IMR-90 (cell line): ENCODE measurements at regions not wholly inside any gene's neighbourhood (a gene's known extent, or its start where the extent isn't known, plus 50 kb on each side); places are given as distances from the start of the nearest gene placed in this dataset.

Experiments
- ATAC-seq: fragments of 200-7000 bp; cut with Tn5 transposase; 2 replicates; pipeline ENCODE4 v1.9.1; 2020; ENCODE audit warnings: low read depth, mild to moderate bottlenecking, moderate library complexity
- BruUV-seq: library from RNA; stranded (reverse); fragments of 400-500 nt; replicated peaks from 2 replicates; lab custom pipeline; 2021; lab: Mats Ljungman, UMichigan
- CTCF ChIA-PET: fragments of 300-600 bp; formaldehyde crosslinking; extraction: SDS; loops from one replicate; lab custom pipeline; 2021; ENCODE audit warnings: antibody characterized with exemption; lab: Yijun Ruan, JAX
- POLR2A ChIA-PET: fragments of 300-600 bp; sonication (Branson Sonifier 250); formaldehyde crosslinking; loops from one replicate; lab custom pipeline; 2022; ENCODE audit warnings: antibody characterized with exemption; ENCODE audit not compliant: unreplicated experiment; lab: Charles Lee
- DNase-seq: peaks from one replicate; pipeline ENCODE4 v3.0.0; 2013
- H2AFZ ChIP-seq: replicated peaks from 2 replicates; pipeline ENCODE3; 2013; ENCODE audit warnings: low read length, mild to moderate bottlenecking; ENCODE audit not compliant: poor library complexity
- H2AK5ac ChIP-seq: 2 replicates; pipeline ENCODE4 v1.6.1; 2013; ENCODE audit warnings: low read depth, low read length, inconsistent platforms
- H2AK9ac ChIP-seq: replicated peaks from 2 replicates; pipeline ENCODE3; 2013; ENCODE audit warnings: mild to moderate bottlenecking, low read depth, low read length, moderate library complexity; ENCODE audit not compliant: poor library complexity
- H2BK120ac ChIP-seq: 2 replicates; pipeline ENCODE4 v1.6.1; 2013; ENCODE audit warnings: low read depth, low read length, inconsistent platforms
- H2BK15ac ChIP-seq: 3 replicates; pipeline ENCODE4 v1.6.1; 2013; ENCODE audit warnings: low read depth, low read length, inconsistent platforms
- H2BK20ac ChIP-seq: 2 replicates; pipeline ENCODE4 v1.6.1; 2013; ENCODE audit warnings: low read depth, mild to moderate bottlenecking, inconsistent platforms, low read length, moderate library complexity
- H2BK5ac ChIP-seq: 2 replicates; pipeline ENCODE4 v1.6.1; 2013; ENCODE audit warnings: mild to moderate bottlenecking, low read depth, low read length, inconsistent platforms; ENCODE audit not compliant: poor library complexity, severe bottlenecking
- H3K14ac ChIP-seq: replicated peaks from 2 replicates; pipeline ENCODE4 v1.6.1; 2013; ENCODE audit warnings: low read depth, low read length, inconsistent platforms
- H3K18ac ChIP-seq: 2 replicates; pipeline ENCODE4 v1.6.1; 2013; ENCODE audit warnings: low read depth, low read length, control low read depth
- H3K23ac ChIP-seq: 2 replicates; pipeline ENCODE4 v1.6.1; 2013; ENCODE audit warnings: low read depth, low read length, inconsistent platforms
- H3K27ac ChIP-seq: 2 replicates; pipeline ENCODE4 v1.5.1; 2013; ENCODE audit warnings: mild to moderate bottlenecking, control low read depth, low read length; ENCODE audit not compliant: insufficient read depth
- H3K27me3 ChIP-seq: 2 replicates; pipeline ENCODE4 v1.6.1; 2013; ENCODE audit warnings: low read length; ENCODE audit not compliant: control insufficient read depth, insufficient read depth
- H3K36me3 ChIP-seq: 2 replicates; pipeline ENCODE4 v1.6.1; 2013; ENCODE audit warnings: low read length, mixed read lengths; ENCODE audit not compliant: control insufficient read depth, insufficient read depth
- H3K4ac ChIP-seq: 2 replicates; pipeline ENCODE4 v1.6.1; 2013; ENCODE audit warnings: low read depth, low read length, inconsistent platforms
- H3K4me1 ChIP-seq: 2 replicates; pipeline ENCODE4 v1.6.1; 2013; ENCODE audit warnings: low read length, mixed read lengths; ENCODE audit not compliant: control insufficient read depth, insufficient read depth
- H3K4me2 ChIP-seq: 2 replicates; pipeline ENCODE4 v1.6.1; 2013; ENCODE audit warnings: low read depth, mild to moderate bottlenecking, control low read depth, low read length, moderate library complexity
- H3K4me3 ChIP-seq: 2 replicates; pipeline ENCODE4 v1.5.1; 2013; ENCODE audit warnings: low read depth, mild to moderate bottlenecking, control low read depth, low read length, moderate library complexity; ENCODE audit not compliant: insufficient read depth
- H3K56ac ChIP-seq: 2 replicates; pipeline ENCODE4 v1.6.1; 2013; ENCODE audit warnings: low read length, inconsistent platforms; ENCODE audit not compliant: insufficient read depth; ENCODE audit errors: extremely low read depth
- H3K79me1 ChIP-seq, 2 experiments: 2 replicates each; pipeline ENCODE4 v1.6.1; 2013; ENCODE audit warnings: low read length in 2 of 2, inconsistent platforms in 1 of 2, low read depth in 1 of 2
- H3K9ac ChIP-seq: 2 replicates; pipeline ENCODE4 v1.6.1; 2013; ENCODE audit warnings: low read depth, low read length, control low read depth
- H3K9me1 ChIP-seq: 2 replicates; pipeline ENCODE4 v1.6.1; 2013; ENCODE audit warnings: low read length, inconsistent platforms; ENCODE audit not compliant: insufficient read depth
- H3K9me3 ChIP-seq: 2 replicates; pipeline ENCODE4 v1.6.1; 2013; ENCODE audit warnings: low read length; ENCODE audit not compliant: control insufficient read depth, insufficient read depth
- H4K20me1 ChIP-seq: 2 replicates; pipeline ENCODE4 v1.6.1; 2013; ENCODE audit warnings: low read length, inconsistent platforms; ENCODE audit not compliant: insufficient read depth
- H4K5ac ChIP-seq: 2 replicates; pipeline ENCODE4 v1.6.1; 2013; ENCODE audit warnings: mild to moderate bottlenecking, low read depth, low read length, control low read depth
- H4K8ac ChIP-seq, 2 experiments: 2 replicates each; pipeline ENCODE4 v1.6.1; 2013; ENCODE audit warnings: low read depth in 2 of 2, low read length in 2 of 2, control low read depth in 1 of 2, inconsistent platforms in 1 of 2
- H4K91ac ChIP-seq: 2 replicates; pipeline ENCODE4 v1.6.1; 2013; ENCODE audit warnings: low read depth, low read length, inconsistent platforms; ENCODE audit not compliant: insufficient read depth
- BHLHE40 ChIP-seq: fragments of 150-350 bp; IDR thresholded peaks from 2 replicates; pipeline ENCODE4 v1.6.1; 2016; ENCODE audit warnings: mild to moderate bottlenecking, low read depth, low read length
- CHD1 ChIP-seq: IDR thresholded peaks from 2 replicates; pipeline ENCODE4 v1.6.1; 2012; ENCODE audit warnings: low read depth, low read length, improper control_type of control experiment
- FOS ChIP-seq: fragments of 150-350 bp; IDR thresholded peaks from 2 replicates; pipeline ENCODE4 v1.6.1; 2016; ENCODE audit warnings: low read depth, low read length
- MAFK ChIP-seq: IDR thresholded peaks from 2 replicates; pipeline ENCODE4 v1.6.1; 2012; ENCODE audit warnings: low read depth, low read length, improper control_type of control experiment
- MAZ ChIP-seq: IDR thresholded peaks from 2 replicates; pipeline ENCODE4 v1.6.1; 2012; ENCODE audit warnings: low read depth, mild to moderate bottlenecking, low read length, improper control_type of control experiment, moderate library complexity, borderline replicate concordance
- NFE2L2 ChIP-seq: fragments of 150-350 bp; IDR thresholded peaks from 2 replicates; pipeline ENCODE4 v1.6.1; 2016; ENCODE audit warnings: low read depth, mild to moderate bottlenecking, low read length
- POLR2A ChIP-seq: IDR thresholded peaks from 2 replicates; pipeline ENCODE4 v1.6.1; 2012; ENCODE audit warnings: mild to moderate bottlenecking, low read depth, low read length
- RAD21 ChIP-seq: IDR thresholded peaks from 2 replicates; pipeline ENCODE4 v1.6.1; 2012; ENCODE audit warnings: low read length, improper control_type of control experiment
- RFX5 ChIP-seq: IDR thresholded peaks from 2 replicates; pipeline ENCODE4 v1.8.0; 2012; ENCODE audit warnings: low read depth, mild to moderate bottlenecking, low read length, moderate library complexity
- SMC3 ChIP-seq: fragments of 150-350 bp; IDR thresholded peaks from 2 replicates; pipeline ENCODE4 v1.6.1; 2016; ENCODE audit warnings: low read depth, mild to moderate bottlenecking, antibody characterized with exemption, low read length, moderate library complexity
- WGBS, 2 experiments: methylation state at CpG; one replicate each; pipeline versions ENCODE4 v1.1.5 to v1.1.7; 2013; ENCODE audit warnings: missing lambda C conversion rate in 2 of 2; ENCODE audit not compliant: insufficient read length in 1 of 2; ENCODE audit errors: extremely low coverage in 2 of 2; 5-methylcytosine and 5-hydroxymethylcytosine counted together
- dilution Hi-C: fragments of 300-500 bp; cut with HindIII; formaldehyde crosslinking; loops from one replicate; pipeline ENCODE4 v1.14.3; 2018; ENCODE audit warnings: low sequenced_read_pairs; ENCODE audit not compliant: unreplicated experiment
- in situ Hi-C: fragments of 300-500 bp; cut with MboI; formaldehyde crosslinking; loops from 3 replicates; pipeline ENCODE4 v1.14.3; 2019; ENCODE audit warnings: low sequenced_read_pairs, inconsistent platforms, mixed read lengths
- intact Hi-C: fragments of 100-400 bp; cut with micrococcal nuclease; formaldehyde crosslinking; loops from 2 replicates; pipeline ENCODE4 v1.10.0; 2022
- TF ChIP-seq, protein P1 (sequence below): fragments of 150-350 bp; IDR thresholded peaks from 2 replicates; pipeline ENCODE4 v1.6.1; 2016; ENCODE audit warnings: low read depth, mild to moderate bottlenecking, low read length, moderate library complexity, borderline replicate concordance
- TF ChIP-seq, protein P2 (sequence below): conservative IDR thresholded peaks from 2 replicates; pipeline ENCODE4 v1.5.1; 2012; ENCODE audit warnings: mild to moderate bottlenecking, low read depth, low read length, improper control_type of control experiment
- TF ChIP-seq, protein P3 (sequence below): fragments of 150-350 bp; IDR thresholded peaks from 2 replicates; pipeline ENCODE4 v1.6.1; 2017; ENCODE audit warnings: mild to moderate bottlenecking, antibody characterized with exemption, low read length, low read depth

DNA sequence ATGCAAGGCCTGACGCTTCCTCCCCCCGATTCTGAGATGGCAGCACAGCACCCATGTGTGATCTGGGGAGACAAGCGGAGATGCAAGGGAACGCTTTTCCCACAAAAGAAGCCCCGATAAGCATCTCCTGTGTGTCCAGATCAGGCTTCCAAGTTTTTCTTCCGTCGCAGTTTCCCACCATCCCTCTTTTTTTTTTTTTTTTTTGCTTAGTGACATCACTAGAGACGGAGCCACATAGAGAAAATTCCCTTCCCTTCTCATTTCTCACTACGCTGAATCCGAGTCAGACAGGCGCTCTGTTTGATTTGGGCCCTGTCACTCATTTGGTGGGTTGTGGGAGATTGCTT is 160.9 kb downstream of the HSD17B3 start:
- no peak overlapping the region for H3K4me2 ChIP-seq
- H3K4me1 ChIP-seq = peaks cover 25% of the 10 kb centered on the region
- no peak overlapping the region for H3K27ac ChIP-seq
- H3K9me3 ChIP-seq = peaks cover 3% of the 10 kb centered on the region; the same call in 1 of the 2 replicates
- no peak overlapping the region for H3K23ac ChIP-seq
- no peak overlapping the region for H2AFZ ChIP-seq
- intact Hi-C loops (no loop called here), in situ Hi-C loops (no loop called here), dilution Hi-C loops (no loop called here)
- H2BK15ac ChIP-seq = no peak overlapping the region
- no peak overlapping the region for H4K91ac ChIP-seq
- H3K27me3 ChIP-seq = peaks cover 16% of the 10 kb centered on the region
- H3K4ac ChIP-seq = no peak overlapping the region
- 52% methylated on average over 4 of the region's 11 CpGs; no CpG with 5 or more reads in 1 of the 2 experiments for WGBS, 2 experiments
- ATAC-seq (no peak), DNase-seq (no peak)
- no peak overlapping the region for H2AK5ac ChIP-seq
- CTCF ChIA-PET = interaction anchor here (0.6 kb wide), 1 partner anchor 14 kb away, joined by 7 read pairs; no protein-coding TSS in a partner anchor
- TF ChIP-seq, protein P1, sequence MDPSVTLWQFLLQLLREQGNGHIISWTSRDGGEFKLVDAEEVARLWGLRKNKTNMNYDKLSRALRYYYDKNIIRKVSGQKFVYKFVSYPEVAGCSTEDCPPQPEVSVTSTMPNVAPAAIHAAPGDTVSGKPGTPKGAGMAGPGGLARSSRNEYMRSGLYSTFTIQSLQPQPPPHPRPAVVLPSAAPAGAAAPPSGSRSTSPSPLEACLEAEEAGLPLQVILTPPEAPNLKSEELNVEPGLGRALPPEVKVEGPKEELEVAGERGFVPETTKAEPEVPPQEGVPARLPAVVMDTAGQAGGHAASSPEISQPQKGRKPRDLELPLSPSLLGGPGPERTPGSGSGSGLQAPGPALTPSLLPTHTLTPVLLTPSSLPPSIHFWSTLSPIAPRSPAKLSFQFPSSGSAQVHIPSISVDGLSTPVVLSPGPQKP = no peak
- TF ChIP-seq, protein P2, sequence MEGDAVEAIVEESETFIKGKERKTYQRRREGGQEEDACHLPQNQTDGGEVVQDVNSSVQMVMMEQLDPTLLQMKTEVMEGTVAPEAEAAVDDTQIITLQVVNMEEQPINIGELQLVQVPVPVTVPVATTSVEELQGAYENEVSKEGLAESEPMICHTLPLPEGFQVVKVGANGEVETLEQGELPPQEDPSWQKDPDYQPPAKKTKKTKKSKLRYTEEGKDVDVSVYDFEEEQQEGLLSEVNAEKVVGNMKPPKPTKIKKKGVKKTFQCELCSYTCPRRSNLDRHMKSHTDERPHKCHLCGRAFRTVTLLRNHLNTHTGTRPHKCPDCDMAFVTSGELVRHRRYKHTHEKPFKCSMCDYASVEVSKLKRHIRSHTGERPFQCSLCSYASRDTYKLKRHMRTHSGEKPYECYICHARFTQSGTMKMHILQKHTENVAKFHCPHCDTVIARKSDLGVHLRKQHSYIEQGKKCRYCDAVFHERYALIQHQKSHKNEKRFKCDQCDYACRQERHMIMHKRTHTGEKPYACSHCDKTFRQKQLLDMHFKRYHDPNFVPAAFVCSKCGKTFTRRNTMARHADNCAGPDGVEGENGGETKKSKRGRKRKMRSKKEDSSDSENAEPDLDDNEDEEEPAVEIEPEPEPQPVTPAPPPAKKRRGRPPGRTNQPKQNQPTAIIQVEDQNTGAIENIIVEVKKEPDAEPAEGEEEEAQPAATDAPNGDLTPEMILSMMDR = no peak
- TF ChIP-seq FOS = no peak
- TF ChIP-seq RAD21 = no peak
- TF ChIP-seq, protein P3, sequence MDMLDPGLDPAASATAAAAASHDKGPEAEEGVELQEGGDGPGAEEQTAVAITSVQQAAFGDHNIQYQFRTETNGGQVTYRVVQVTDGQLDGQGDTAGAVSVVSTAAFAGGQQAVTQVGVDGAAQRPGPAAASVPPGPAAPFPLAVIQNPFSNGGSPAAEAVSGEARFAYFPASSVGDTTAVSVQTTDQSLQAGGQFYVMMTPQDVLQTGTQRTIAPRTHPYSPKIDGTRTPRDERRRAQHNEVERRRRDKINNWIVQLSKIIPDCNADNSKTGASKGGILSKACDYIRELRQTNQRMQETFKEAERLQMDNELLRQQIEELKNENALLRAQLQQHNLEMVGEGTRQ = no peak
- TF ChIP-seq CHD1 = no peak
- no peak for TF ChIP-seq MAFK
- TF ChIP-seq BHLHE40 = no peak
- no peak for TF ChIP-seq NFE2L2
- no peak for TF ChIP-seq RFX5
- no peak for TF ChIP-seq SMC3
- TF ChIP-seq POLR2A = no peak
- no peak for TF ChIP-seq MAZ
- H3K56ac ChIP-seq = no peak overlapping the region
- H2BK20ac ChIP-seq = no peak overlapping the region
- no peak overlapping the region for H3K14ac ChIP-seq
- H3K9ac ChIP-seq = no peak overlapping the region
- H2BK120ac ChIP-seq = no peak overlapping the region
- H4K20me1 ChIP-seq = no peaks in the 10 kb centered on the region
- no peaks in the 10 kb centered on the region for H3K36me3 ChIP-seq
- H2BK5ac ChIP-seq = no peak overlapping the region
- BruUV-seq = no TSS peak
- H3K9me1 ChIP-seq = peaks cover 4% of the 10 kb centered on the region; the same call in 1 of the 2 replicates
- no peak overlapping the region for H3K18ac ChIP-seq
- no peak overlapping the region for H4K5ac ChIP-seq
- H2AK9ac ChIP-seq = no peak overlapping the region
- no peak overlapping the region for H4K8ac ChIP-seq
- H3K4me3 ChIP-seq = no peak overlapping the region
- no peaks in the 10 kb centered on the region for H3K79me1 ChIP-seq
- POLR2A ChIA-PET = no interaction called here
